Epithelial cell of prostate (primary cell): ENCODE measurements at regions not wholly inside any gene's neighbourhood (a gene's known extent, or its start where the extent isn't known, plus 50 kb on each side); places are given as distances from the start of the nearest gene placed in this dataset.
"Not testable (repeated sequence)": the region's sequence is repeated elsewhere in the genome, so short reads cannot be mapped to it uniquely, and the experiment has no call there.

Source experiments
- DNase-seq: peaks from one replicate; pipeline ENCODE4 v3.0.0-alpha.2; 2011; ENCODE audit warnings: low read depth, low spot score
- H3K27ac ChIP-seq: fragments of 450-650 bp; 2 replicates; pipeline ENCODE4 v1.5.1; 2017; ENCODE audit warnings: mild to moderate bottlenecking

GRCh38 chr16:63717806-63718205 lies 1404.1 kb downstream of the CDH11 start:
- DNase-seq: no peak
- no peak overlapping the region for H3K27ac ChIP-seq

- DNase-seq: no peak
- no peak overlapping the region for H3K27ac ChIP-seq
These were observed 1407.0 kb downstream of the CDH11 start for GRCh38 chr16:63714876-63715275.

GRCh38 chr16:63712725-63713124 lies 1409.1 kb downstream of the CDH11 start:
- H3K27ac ChIP-seq: no peak overlapping the region
- DNase-seq: no peak

GRCh38 chr16:63703612-63704011 lies 1418.3 kb downstream of the CDH11 start:
- no peak for DNase-seq
- H3K27ac ChIP-seq: no peak overlapping the region

- no peak overlapping the region for H3K27ac ChIP-seq
- no peak for DNase-seq
These were observed 1418.8 kb downstream of the CDH11 start for GRCh38 chr16:63702981-63703590.

GRCh38 chr16:63697736-63698135 lies 1424.1 kb downstream of the CDH11 start:
- no peak for DNase-seq
- H3K27ac ChIP-seq: no peak overlapping the region

- no peak for DNase-seq
- no peak overlapping the region for H3K27ac ChIP-seq
These were observed 1426.5 kb downstream of the CDH11 start for GRCh38 chr16:63695347-63695746.

- no peak overlapping the region for H3K27ac ChIP-seq
- no peak for DNase-seq
These were observed 1430.9 kb downstream of the CDH11 start for GRCh38 chr16:63690961-63691360.

- H3K27ac ChIP-seq: no peak overlapping the region
- DNase-seq: no peak
These were observed 1431.6 kb downstream of the CDH11 start for GRCh38 chr16:63690267-63690666.

GRCh38 chr16:63689068-63689467 lies 1432.8 kb downstream of the CDH11 start:
- peak overlapping the region; percentile 39 for H3K27ac ChIP-seq
- DNase-seq: no peak

GRCh38 chr16:63684149-63685101 lies 1437.4 kb downstream of the CDH11 start:
- H3K27ac ChIP-seq: no peak overlapping the region
- DNase-seq: no peak

GRCh38 chr16:63682844-63683243 lies 1439.0 kb downstream of the CDH11 start:
- DNase-seq: no peak
- H3K27ac ChIP-seq: no peak overlapping the region

- DNase-seq: no peak
- H3K27ac ChIP-seq: no peak overlapping the region
These were observed 1449.4 kb downstream of the CDH11 start for GRCh38 chr16:63672493-63672892.

GRCh38 chr16:63663155-63663554 lies 1458.7 kb downstream of the CDH11 start:
- DNase-seq: no peak
- H3K27ac ChIP-seq: no peak overlapping the region

- peak overlapping the region; percentile 53 for H3K27ac ChIP-seq
- peak; percentile 87 for DNase-seq
These were observed 1466.0 kb downstream of the CDH11 start for GRCh38 chr16:63655846-63656245.

- peak overlapping the region; percentile 24 for H3K27ac ChIP-seq
- DNase-seq: peak; percentile 12
These were observed 1468.6 kb downstream of the CDH11 start for GRCh38 chr16:63653044-63653839.

- DNase-seq: no peak
- H3K27ac ChIP-seq: no peak overlapping the region
These were observed 1469.8 kb downstream of the CDH11 start for GRCh38 chr16:63652091-63652490.

GRCh38 chr16:63650550-63650949 lies 1471.3 kb downstream of the CDH11 start:
- no peak overlapping the region for H3K27ac ChIP-seq
- no peak for DNase-seq

GRCh38 chr16:63633706-63634445 lies 1488.0 kb downstream of the CDH11 start:
- DNase-seq: not testable (repeated sequence)

GRCh38 chr16:63629272-63629671 lies 1492.6 kb downstream of the CDH11 start:
- DNase-seq: no peak
- no peak overlapping the region for H3K27ac ChIP-seq

More at GRCh38 chr16:63633706-63634445, 1488.0 kb downstream of the CDH11 start:
- H3K27ac ChIP-seq: not testable (repeated sequence)
